GM19463 (cell line): ENCODE measurements at regions not wholly inside any gene's neighbourhood (a gene's known extent, or its start where the extent isn't known, plus 50 kb on each side); places are given as distances from the start of the nearest gene placed in this dataset.
A peak's percentile ranks its signal among the peaks of the same experiment; 100 is the strongest.
"Not testable (repeated sequence)": the region's sequence is repeated elsewhere in the genome, so short reads cannot be mapped to it uniquely, and the experiment has no call there.

ENCODE experiments used
- ATAC-seq: cut with Tn5 transposase; IDR thresholded peaks from one replicate; pipeline ENCODE4 v1.9.1; 2021; ENCODE audit warnings: mild to moderate bottlenecking, moderate library complexity; ENCODE audit not compliant: unreplicated experiment

DNA sequence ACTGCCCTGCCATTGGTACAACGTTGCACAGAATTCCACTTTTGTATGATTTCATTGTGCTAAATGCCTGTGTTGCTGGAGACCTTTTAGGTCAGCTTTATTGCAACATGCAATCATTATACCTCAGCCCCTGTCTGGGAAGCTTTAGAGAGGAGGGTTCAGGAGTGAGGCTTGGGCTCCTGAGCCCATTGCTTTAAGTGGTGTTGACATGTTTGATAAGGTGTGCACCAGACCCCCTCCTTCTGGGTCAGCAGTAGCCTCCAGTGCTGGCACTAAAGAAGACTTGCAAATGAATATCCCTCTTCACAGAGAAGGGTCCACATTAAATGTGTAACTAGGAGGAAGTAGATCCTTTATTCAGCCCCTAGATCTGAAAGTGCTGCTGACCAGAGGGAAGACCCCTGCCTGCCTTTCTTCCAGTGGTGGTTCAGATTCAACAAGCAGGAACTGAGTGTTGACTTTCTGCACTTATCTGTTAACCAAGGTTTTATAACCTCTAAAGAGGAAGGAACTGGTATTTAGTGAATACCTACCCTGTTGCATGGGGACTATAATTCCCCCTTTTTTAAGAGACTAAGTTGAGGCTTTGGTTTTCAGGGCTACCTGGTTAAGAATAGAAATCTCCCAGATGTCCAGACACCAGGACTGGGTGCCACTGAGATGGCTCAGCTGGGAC lies 369.4 kb upstream of the IGFBP3 start:
- peak; percentile 11 for ATAC-seq

- ATAC-seq = no peak
Observed at GRCh38 chr7:46288861-46289260, 367.8 kb upstream of the IGFBP3 start.

- no peak for ATAC-seq
Observed at GRCh38 chr7:46288010-46288409, 366.9 kb upstream of the IGFBP3 start.

DNA sequence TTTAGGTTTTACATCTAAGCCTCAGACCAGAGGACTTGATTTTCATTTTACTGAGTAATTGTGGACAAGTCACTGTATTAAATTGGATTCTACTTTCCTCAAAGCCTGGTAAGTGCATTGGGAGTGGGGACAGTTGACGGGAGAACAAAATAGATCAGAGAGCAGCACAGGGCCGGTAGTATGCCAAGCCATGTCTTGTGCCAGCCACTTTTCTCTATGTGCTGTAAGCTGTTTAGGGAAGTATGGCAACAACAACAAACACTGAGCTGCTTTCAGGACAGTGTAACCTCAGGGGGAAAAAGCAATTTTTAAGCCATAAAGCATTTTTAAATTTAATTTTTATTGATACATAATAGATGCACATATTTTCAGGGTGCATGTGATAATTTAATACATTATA lies 365.9 kb upstream of the IGFBP3 start:
- ATAC-seq = no peak

- no peak for ATAC-seq
Observed at GRCh38 chr7:46286356-46286755, 365.3 kb upstream of the IGFBP3 start.

- no peak for ATAC-seq
Observed at GRCh38 chr7:46285878-46286277, 364.8 kb upstream of the IGFBP3 start.

DNA sequence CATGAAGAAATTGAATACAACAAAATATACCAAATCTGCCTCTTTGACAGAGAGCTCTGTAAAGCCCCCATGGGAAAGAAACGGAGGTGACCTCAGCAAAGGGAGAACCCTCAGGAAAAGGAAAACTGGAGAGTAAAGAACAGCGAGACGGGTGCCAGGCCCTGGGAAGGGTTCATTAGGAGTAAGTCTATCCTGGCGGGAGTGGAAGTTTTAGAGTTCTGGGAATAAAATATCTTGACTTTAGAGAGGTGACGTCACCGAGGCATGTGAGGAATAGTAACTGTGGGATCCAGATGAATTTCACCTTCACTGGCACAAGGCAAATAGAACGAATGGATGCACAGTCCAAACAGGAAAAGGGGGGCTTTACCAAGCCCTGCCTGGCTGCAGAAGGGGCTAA lies 362.8 kb upstream of the IGFBP3 start:
- no peak for ATAC-seq

DNA sequence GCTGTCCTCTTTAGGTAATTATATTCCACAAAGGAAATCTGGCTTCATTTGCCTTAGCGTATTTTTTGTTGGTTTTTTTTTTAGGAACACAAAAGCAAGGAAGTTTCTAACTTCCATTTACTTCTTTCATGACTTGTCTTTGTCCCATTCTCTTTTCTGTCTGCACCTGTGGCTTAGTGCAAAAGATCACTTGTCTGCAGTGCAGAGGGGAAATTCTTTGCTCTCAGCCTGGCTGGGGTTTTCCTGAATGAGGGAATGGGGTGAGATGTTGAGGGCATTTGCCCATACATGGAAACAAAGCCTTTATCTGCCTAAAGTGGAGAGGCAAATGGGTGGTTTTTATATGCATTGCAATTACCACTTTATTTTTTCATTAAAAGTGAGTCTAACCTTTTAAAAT lies 361.1 kb upstream of the IGFBP3 start:
- ATAC-seq = peak; percentile 63

DNA sequence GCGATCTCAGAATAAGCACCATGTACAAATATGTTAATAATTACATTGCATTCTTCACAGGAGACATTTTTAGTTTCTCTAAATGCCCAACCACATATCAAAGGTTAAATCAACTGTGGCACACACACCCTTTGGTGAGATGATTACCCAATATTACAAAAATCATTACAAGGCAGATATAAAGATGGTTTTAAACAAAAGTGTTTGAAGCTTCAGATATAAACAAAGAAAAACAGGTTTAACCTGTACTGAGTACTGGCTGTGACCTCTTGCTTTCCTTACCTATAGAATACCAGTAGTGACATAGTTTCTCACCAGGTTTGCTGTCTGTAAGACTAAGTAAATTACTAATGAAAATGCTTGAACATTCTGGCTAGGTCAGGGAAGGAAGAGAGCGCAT lies 360.0 kb upstream of the IGFBP3 start:
- ATAC-seq = no peak

- no peak for ATAC-seq
Observed at GRCh38 chr7:46279290-46279689, 358.2 kb upstream of the IGFBP3 start.

DNA sequence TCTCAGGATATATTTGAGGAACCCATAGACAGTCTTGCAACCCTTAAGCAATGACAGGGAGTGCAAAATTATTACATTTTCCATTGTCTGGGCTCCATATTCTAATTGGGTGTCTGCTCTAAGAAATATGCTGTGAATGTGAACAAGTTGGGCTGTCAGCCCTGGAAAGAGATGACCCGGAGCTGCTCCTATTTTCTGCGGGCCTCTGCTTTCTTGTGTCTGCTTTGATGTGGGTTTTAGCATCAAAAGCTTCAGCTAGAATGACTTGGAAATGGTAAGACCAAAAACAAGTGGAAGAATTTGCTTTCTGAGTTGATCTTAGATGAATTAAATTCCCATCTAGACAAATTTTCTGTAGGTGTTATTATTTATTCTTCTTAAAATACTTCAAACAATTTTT lies 343.6 kb upstream of the IGFBP3 start:
- ATAC-seq = no peak

- not testable (repeated sequence) for ATAC-seq
Observed at GRCh38 chr7:46261638-46262037, 340.6 kb upstream of the IGFBP3 start.

GRCh38 chr7:46259947-46260346 lies 338.9 kb upstream of the IGFBP3 start:
- no peak for ATAC-seq

DNA sequence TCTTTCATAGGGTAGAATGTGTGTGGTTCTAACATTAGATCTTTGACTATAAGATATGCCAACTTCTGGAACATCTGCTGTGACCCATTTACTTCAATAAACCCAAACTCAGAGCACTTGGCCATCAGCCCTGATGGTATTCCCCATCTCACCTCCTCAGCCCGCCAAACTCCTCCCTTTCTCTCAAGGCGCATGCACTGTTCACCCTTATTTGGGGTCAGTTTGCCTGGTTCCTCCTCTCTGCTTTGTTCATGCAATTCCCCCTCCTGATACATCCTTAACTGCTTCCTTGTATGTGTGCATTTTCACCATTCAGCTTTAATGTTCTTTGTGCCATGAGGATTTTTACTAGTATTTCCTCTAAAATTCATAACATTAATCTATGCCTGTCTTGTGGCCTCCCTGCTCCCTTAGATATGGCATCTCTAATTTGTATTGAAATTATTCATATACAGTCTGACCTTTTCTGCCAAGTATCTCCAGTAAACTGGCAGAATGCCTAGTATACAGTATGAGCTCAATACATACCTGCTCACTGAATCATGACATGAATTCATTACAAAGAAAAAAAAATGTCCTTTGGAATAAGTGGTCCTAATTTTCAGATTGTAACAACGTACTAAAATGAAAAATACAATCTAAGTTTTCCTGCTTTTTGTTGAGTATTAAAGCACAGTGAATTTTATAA lies 336.8 kb upstream of the IGFBP3 start:
- no peak for ATAC-seq

GRCh38 chr7:46256870-46257661 lies 336.0 kb upstream of the IGFBP3 start:
- ATAC-seq = no peak

- no peak for ATAC-seq
Observed at GRCh38 chr7:46253520-46253919, 332.4 kb upstream of the IGFBP3 start.

DNA sequence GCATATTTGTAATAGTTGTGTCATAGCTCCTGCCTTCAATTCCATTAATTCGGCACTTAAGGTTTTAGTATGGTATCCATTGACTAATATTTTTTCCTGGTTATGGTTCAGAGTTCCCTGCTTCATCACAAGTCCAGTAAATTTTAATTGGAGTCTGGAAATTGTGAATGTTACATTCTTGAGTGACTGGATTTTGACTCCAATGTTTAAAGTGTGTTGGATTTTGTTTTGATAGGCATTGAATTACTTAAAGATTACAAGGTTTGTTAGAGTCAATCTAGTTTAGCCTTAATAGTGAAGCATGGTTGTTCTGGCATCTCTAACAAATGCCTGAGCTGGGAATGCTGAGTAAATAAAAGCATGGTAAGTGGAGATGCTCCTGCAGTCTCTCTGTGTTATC lies 326.6 kb upstream of the IGFBP3 start:
- ATAC-seq = no peak

- ATAC-seq = no peak
Observed at GRCh38 chr7:46245586-46246111, 324.6 kb upstream of the IGFBP3 start.

- ATAC-seq = no peak
Observed at GRCh38 chr7:46244757-46245156, 323.7 kb upstream of the IGFBP3 start.

DNA sequence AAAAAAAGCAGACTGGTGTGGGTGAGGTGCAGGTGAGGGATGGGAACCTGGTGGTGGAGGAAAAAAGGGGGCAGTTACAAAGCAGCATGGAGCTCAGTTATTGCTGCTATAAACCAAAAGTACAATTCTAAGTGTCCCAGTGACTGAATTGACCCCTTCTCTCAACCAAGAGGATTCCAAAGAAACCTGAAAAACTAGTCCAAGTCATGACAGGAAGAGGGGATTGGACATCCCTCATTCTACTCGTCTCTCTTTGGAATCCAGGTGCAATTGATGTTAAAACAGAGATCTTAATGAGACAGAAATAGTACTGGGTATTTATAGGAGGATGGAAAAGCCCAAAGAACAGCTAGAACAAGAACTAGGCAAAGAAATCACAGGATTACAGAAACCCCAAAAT lies 322.3 kb upstream of the IGFBP3 start:
- no peak for ATAC-seq

GRCh38 chr7:46239846-46240245 lies 318.8 kb upstream of the IGFBP3 start:
- ATAC-seq = no peak

- no peak for ATAC-seq
Observed at GRCh38 chr7:46237466-46237865, 316.4 kb upstream of the IGFBP3 start.
